OCI-LY1 (cell line): ENCODE measurements at regions not wholly inside any gene's neighbourhood (a gene's known extent, or its start where the extent isn't known, plus 50 kb on each side); places are given as distances from the start of the nearest gene placed in this dataset.

Source experiments
- EZH2 ChIP-seq: fragments of 200-600 bp; sonication (generic), shearing (Covaris generic); IDR thresholded peaks from 2 replicates; pipeline ENCODE4 v1.8.0; 2017; ENCODE audit warnings: borderline replicate concordance, mixed run types, mild to moderate bottlenecking, antibody characterized with exemption, low read length, moderate library complexity, mixed read lengths
- TF ChIP-seq, protein P1 (sequence below): fragments of 200-600 bp; sonication (generic), shearing (Covaris generic); IDR thresholded peaks from 2 replicates; pipeline ENCODE4 v1.5.1; 2017; ENCODE audit warnings: mild to moderate bottlenecking, antibody characterized with exemption, low read length, moderate library complexity, mixed read lengths

DNA sequence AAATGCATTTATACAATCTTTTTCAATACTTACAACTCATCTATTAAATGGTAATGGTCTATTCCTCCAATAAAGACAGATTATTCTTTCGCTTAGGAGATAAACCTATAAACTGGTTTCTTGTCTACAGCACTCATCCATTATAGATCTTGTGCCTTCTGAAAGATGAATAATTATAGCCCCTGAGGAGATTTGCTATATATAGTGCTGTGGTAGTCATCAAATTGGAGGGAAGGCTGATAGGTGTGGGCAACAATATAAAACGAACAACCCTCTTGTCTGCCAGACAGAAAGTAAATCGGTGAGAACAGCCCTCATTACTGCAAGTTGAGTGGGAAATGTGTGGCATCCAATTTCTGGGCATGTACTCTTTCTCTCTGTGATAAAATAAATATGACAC is 292.5 kb upstream of the CNR1 start:
- TF ChIP-seq, protein P1, sequence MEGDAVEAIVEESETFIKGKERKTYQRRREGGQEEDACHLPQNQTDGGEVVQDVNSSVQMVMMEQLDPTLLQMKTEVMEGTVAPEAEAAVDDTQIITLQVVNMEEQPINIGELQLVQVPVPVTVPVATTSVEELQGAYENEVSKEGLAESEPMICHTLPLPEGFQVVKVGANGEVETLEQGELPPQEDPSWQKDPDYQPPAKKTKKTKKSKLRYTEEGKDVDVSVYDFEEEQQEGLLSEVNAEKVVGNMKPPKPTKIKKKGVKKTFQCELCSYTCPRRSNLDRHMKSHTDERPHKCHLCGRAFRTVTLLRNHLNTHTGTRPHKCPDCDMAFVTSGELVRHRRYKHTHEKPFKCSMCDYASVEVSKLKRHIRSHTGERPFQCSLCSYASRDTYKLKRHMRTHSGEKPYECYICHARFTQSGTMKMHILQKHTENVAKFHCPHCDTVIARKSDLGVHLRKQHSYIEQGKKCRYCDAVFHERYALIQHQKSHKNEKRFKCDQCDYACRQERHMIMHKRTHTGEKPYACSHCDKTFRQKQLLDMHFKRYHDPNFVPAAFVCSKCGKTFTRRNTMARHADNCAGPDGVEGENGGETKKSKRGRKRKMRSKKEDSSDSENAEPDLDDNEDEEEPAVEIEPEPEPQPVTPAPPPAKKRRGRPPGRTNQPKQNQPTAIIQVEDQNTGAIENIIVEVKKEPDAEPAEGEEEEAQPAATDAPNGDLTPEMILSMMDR, result no peak
- TF ChIP-seq EZH2, result no peak
